Neural progenitor cell (in vitro differentiated cells): ENCODE measurements at regions not wholly inside any gene's neighbourhood (a gene's known extent, or its start where the extent isn't known, plus 50 kb on each side); places are given as distances from the start of the nearest gene placed in this dataset.

ENCODE experiments used
- EZH2 ChIP-seq: fragments of 200-600 bp; sonication (generic); IDR thresholded peaks from 2 replicates; pipeline ENCODE4 v1.6.1; 2017; ENCODE audit warnings: antibody characterized with exemption, mild to moderate bottlenecking, moderate library complexity
- EZH2phosphoT487 ChIP-seq: fragments of 200-600 bp; sonication (generic); IDR thresholded peaks from 2 replicates; pipeline ENCODE4 v1.6.1; 2017; ENCODE audit warnings: antibody characterized with exemption
- TF ChIP-seq, protein P1 (sequence below): fragments of 200-600 bp; sonication (generic); IDR thresholded peaks from 2 replicates; pipeline ENCODE4 v1.5.1; 2017; ENCODE audit warnings: antibody characterized with exemption, mild to moderate bottlenecking

DNA sequence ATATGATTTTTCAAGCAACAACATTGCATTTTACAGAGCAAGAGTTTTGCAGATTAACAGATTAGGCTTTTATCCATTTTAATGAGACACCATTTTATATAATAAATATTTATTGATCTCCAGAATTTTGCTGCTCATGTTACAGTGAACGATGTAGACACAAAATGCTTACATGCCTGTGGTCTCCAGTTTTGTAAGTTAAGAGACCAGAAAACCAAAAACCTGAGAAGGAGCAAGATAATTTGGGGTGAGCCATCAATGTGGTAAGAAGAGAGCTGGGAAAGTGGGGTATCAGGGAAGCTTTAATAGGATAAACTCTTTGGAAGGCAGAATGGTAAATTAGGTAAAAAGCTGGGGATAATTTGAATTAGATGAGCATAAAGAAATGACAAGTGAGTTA, 2100.5 kb upstream of the PCDH20 start:
- TF ChIP-seq, protein P1, sequence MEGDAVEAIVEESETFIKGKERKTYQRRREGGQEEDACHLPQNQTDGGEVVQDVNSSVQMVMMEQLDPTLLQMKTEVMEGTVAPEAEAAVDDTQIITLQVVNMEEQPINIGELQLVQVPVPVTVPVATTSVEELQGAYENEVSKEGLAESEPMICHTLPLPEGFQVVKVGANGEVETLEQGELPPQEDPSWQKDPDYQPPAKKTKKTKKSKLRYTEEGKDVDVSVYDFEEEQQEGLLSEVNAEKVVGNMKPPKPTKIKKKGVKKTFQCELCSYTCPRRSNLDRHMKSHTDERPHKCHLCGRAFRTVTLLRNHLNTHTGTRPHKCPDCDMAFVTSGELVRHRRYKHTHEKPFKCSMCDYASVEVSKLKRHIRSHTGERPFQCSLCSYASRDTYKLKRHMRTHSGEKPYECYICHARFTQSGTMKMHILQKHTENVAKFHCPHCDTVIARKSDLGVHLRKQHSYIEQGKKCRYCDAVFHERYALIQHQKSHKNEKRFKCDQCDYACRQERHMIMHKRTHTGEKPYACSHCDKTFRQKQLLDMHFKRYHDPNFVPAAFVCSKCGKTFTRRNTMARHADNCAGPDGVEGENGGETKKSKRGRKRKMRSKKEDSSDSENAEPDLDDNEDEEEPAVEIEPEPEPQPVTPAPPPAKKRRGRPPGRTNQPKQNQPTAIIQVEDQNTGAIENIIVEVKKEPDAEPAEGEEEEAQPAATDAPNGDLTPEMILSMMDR, result no peak
- TF ChIP-seq EZH2phosphoT487, result no peak
- no peak for TF ChIP-seq EZH2
